GM18870 (cell line): ENCODE measurements at regions not wholly inside any gene's neighbourhood (a gene's known extent, or its start where the extent isn't known, plus 50 kb on each side); places are given as distances from the start of the nearest gene placed in this dataset.
A peak's percentile ranks its signal among the peaks of the same experiment; 100 is the strongest.

Experiments
- ATAC-seq: cut with Tn5 transposase; IDR thresholded peaks from one replicate; pipeline ENCODE4 v1.9.1; 2021; ENCODE audit warnings: moderate library complexity; ENCODE audit not compliant: unreplicated experiment

GRCh38 chr13:33612641-33613638, 205.0 kb upstream of the RFC3 start:
- peak; percentile 82 for ATAC-seq

- no peak for ATAC-seq
Measured at GRCh38 chr13:33615436-33615835, 202.5 kb upstream of the RFC3 start.

- ATAC-seq: no peak
Measured at GRCh38 chr13:33616130-33616529, 201.8 kb upstream of the RFC3 start.

GRCh38 chr13:33617055-33617454, 200.9 kb upstream of the RFC3 start:
- no peak for ATAC-seq

GRCh38 chr13:33624253-33624652, 193.7 kb upstream of the RFC3 start:
- ATAC-seq: no peak

GRCh38 chr13:33624740-33625139, 193.2 kb upstream of the RFC3 start:
- no peak for ATAC-seq

- no peak for ATAC-seq
Measured at GRCh38 chr13:33626407-33626806, 191.5 kb upstream of the RFC3 start.

GRCh38 chr13:33628662-33629061, 189.3 kb upstream of the RFC3 start:
- ATAC-seq: no peak

- ATAC-seq: no peak
Measured at GRCh38 chr13:33629605-33630360, 188.2 kb upstream of the RFC3 start.

- no peak for ATAC-seq
Measured at GRCh38 chr13:33633701-33634545, 184.0 kb upstream of the RFC3 start.

- ATAC-seq: no peak
Measured at GRCh38 chr13:33634546-33634982, 183.4 kb upstream of the RFC3 start.

- ATAC-seq: no peak
Measured at GRCh38 chr13:33636243-33636642, 181.7 kb upstream of the RFC3 start.

GRCh38 chr13:33636955-33637670, 180.8 kb upstream of the RFC3 start:
- ATAC-seq: no peak

GRCh38 chr13:33637978-33638743, 179.8 kb upstream of the RFC3 start:
- no peak for ATAC-seq

GRCh38 chr13:33639158-33639557, 178.8 kb upstream of the RFC3 start:
- no peak for ATAC-seq

- peak; percentile 80 for ATAC-seq
Measured at GRCh38 chr13:33639626-33640080, 178.3 kb upstream of the RFC3 start.

GRCh38 chr13:33640832-33641231, 177.1 kb upstream of the RFC3 start:
- ATAC-seq: no peak

- ATAC-seq: no peak
Measured at GRCh38 chr13:33642374-33643065, 175.4 kb upstream of the RFC3 start.
